Naive thymus-derived CD4-positive, alpha-beta T cell (primary cell): ENCODE measurements at regions not wholly inside any gene's neighbourhood (a gene's known extent, or its start where the extent isn't known, plus 50 kb on each side); places are given as distances from the start of the nearest gene placed in this dataset.

Source experiments
- ATAC-seq: fragments of 150-1000 bp; cut with Tn5 transposase; 2 replicates; pipeline ENCODE4 v1.10.0; 2021; ENCODE audit warnings: mild to moderate bottlenecking, moderate library complexity
- CTCF ChIA-PET: fragments of 350-600 bp; sonication (Branson Sonifier 250); formaldehyde crosslinking; loops from one replicate; lab custom pipeline; 2021; ENCODE audit warnings: antibody characterized with exemption; lab: Charles Lee
- POLR2A ChIA-PET: fragments of 350-600 bp; sonication (Branson Sonifier 250); formaldehyde crosslinking; loops from one replicate; lab custom pipeline; 2021; ENCODE audit warnings: antibody characterized with exemption, inconsistent platforms; lab: Charles Lee
- DNase-seq, 9 donors: peaks; one replicate each; pipeline versions ENCODE4 v3.0.0 to v3.0.0-alpha.2; 2020 to 2022; ENCODE audit warnings: mixed read lengths in 1 of 9
- H3K27ac ChIP-seq: one replicate; pipeline ENCODE4 v1.7.0; 2013; ENCODE audit warnings: mild to moderate bottlenecking, low read depth, low read length, moderate library complexity
- H3K27me3 ChIP-seq, 2 donors: one replicate each; pipeline ENCODE4 v1.7.0; 2013; ENCODE audit warnings: low read length in 2 of 2, mild to moderate bottlenecking in 2 of 2, moderate library complexity in 2 of 2; ENCODE audit not compliant: control insufficient read depth in 2 of 2, insufficient read depth in 2 of 2
- H3K36me3 ChIP-seq, 3 experiments: 1 replicate in 2 of 3; 2 replicates in 1 of 3; pipeline ENCODE4 v1.7.0; 2013; ENCODE audit warnings: low read length in 3 of 3, mild to moderate bottlenecking in 3 of 3, moderate library complexity in 1 of 3; ENCODE audit not compliant: insufficient read depth in 3 of 3, control insufficient read depth in 2 of 3
- H3K4me1 ChIP-seq, 2 donors: one replicate each; pipeline ENCODE4 v1.7.0; 2013; ENCODE audit warnings: low read length in 2 of 2, mild to moderate bottlenecking in 2 of 2, moderate library complexity in 1 of 2; ENCODE audit not compliant: control insufficient read depth in 2 of 2, insufficient read depth in 2 of 2
- H3K4me3 ChIP-seq: 2 replicates; pipeline ENCODE4 v1.7.0; 2013; ENCODE audit warnings: mild to moderate bottlenecking, low read length
- H3K9me3 ChIP-seq, 3 experiments: 1 replicate in 2 of 3; 2 replicates in 1 of 3; pipeline ENCODE4 v1.7.0; 2013; ENCODE audit warnings: low read length in 3 of 3; ENCODE audit not compliant: control insufficient read depth in 2 of 3
- H3K27ac Mint-ChIP-seq, 9 donors: one replicate each; pipeline ENCODE4 v1.8.0; 2020 to 2022; ENCODE audit warnings: mixed read lengths in 9 of 9, mild to moderate bottlenecking in 8 of 9, moderate library complexity in 5 of 9, inconsistent platforms in 2 of 9
- H3K27me3 Mint-ChIP-seq, 5 donors: one replicate each; pipeline ENCODE4 v1.8.0; 2021 to 2022; ENCODE audit warnings: mixed read lengths in 5 of 5, mild to moderate bottlenecking in 1 of 5
- H3K36me3 Mint-ChIP-seq, 5 donors: one replicate each; pipeline ENCODE4 v1.8.0; 2020 to 2022; ENCODE audit warnings: mixed read lengths in 5 of 5, mild to moderate bottlenecking in 3 of 5, inconsistent platforms in 1 of 5
- H3K4me1 Mint-ChIP-seq, 7 donors: one replicate each; pipeline ENCODE4 v1.8.0; 2020 to 2022; ENCODE audit warnings: mixed read lengths in 7 of 7, mild to moderate bottlenecking in 3 of 7, inconsistent platforms in 1 of 7
- H3K4me3 Mint-ChIP-seq, 10 donors: one replicate each; pipeline ENCODE4 v1.8.0; 2020 to 2022; ENCODE audit warnings: mild to moderate bottlenecking in 10 of 10, mixed read lengths in 10 of 10, moderate library complexity in 6 of 10, inconsistent platforms in 2 of 10
- H3K9me3 Mint-ChIP-seq, 11 donors: one replicate each; pipeline ENCODE4 v1.8.0; 2020 to 2022; ENCODE audit warnings: mixed read lengths in 11 of 11, mild to moderate bottlenecking in 4 of 11, inconsistent platforms in 1 of 11, moderate library complexity in 1 of 11
- intact Hi-C, 2 donors: fragments of 100-400 bp; cut with micrococcal nuclease; formaldehyde crosslinking; loops; one replicate each; pipeline ENCODE4 v1.15.1; 2023

GRCh38 chr1:166703141-166703540 lies 136.1 kb upstream of the POGK start:
- DNase-seq (no peak), ATAC-seq (no peak)
- H3K4me1 Mint-ChIP-seq: peaks cover 0 to 2% (median 0%) of the 10 kb centered on the region in 7 donors
- no peaks in the 10 kb centered on the region for H3K36me3 ChIP-seq
- H3K27ac Mint-ChIP-seq: no peak overlapping the region
- intact Hi-C loops: no loop called here
- no peaks in the 10 kb centered on the region for H3K4me1 ChIP-seq
- no peak overlapping the region for H3K27ac ChIP-seq
- CTCF ChIA-PET: no interaction called here
- peaks cover 0 to 48% (median 29%) of the 10 kb centered on the region in 5 donors for H3K27me3 Mint-ChIP-seq
- H3K9me3 ChIP-seq: no peaks in the 10 kb centered on the region
- H3K27me3 ChIP-seq: no peaks in the 10 kb centered on the region
- no peak overlapping the region for H3K4me3 ChIP-seq
- H3K36me3 Mint-ChIP-seq: no peaks in the 10 kb centered on the region
- POLR2A ChIA-PET: no interaction called here
- H3K9me3 Mint-ChIP-seq: peaks cover 0 to 6% (median 0%) of the 10 kb centered on the region in 11 donors
- no peak overlapping the region for H3K4me3 Mint-ChIP-seq

- Mint-ChIP-seq H3K27me3 (peaks cover 0 to 48% (median 32%) of the 10 kb centered on the region in 5 donors), H3K4me1 (peaks cover 0 to 2% (median 0%) of the 10 kb centered on the region in 7 donors), H3K4me3 (no peak overlapping the region), H3K9me3 (peaks cover 0 to 6% (median 0%) of the 10 kb centered on the region in 11 donors), H3K27ac (no peak overlapping the region), H3K36me3 (no peaks in the 10 kb centered on the region)
- ChIA-PET POLR2A (no interaction called here), CTCF (no interaction called here)
- Histone ChIP-seq H3K27me3 (no peaks in the 10 kb centered on the region), H3K9me3 (no peaks in the 10 kb centered on the region), H3K36me3 (no peaks in the 10 kb centered on the region), H3K4me1 (no peaks in the 10 kb centered on the region), H3K27ac (no peak overlapping the region), H3K4me3 (no peak overlapping the region)
- DNase-seq: no peak
- no peak for ATAC-seq
- intact Hi-C loops: no loop called here
These were observed 135.4 kb upstream of the POGK start for GRCh38 chr1:166703726-166704462.

- Mint-ChIP-seq H3K4me3 (no peak overlapping the region), H3K9me3 (peaks cover 0 to 6% (median 0%) of the 10 kb centered on the region in 11 donors), H3K27me3 (peaks cover 0 to 48% (median 33%) of the 10 kb centered on the region in 5 donors), H3K36me3 (no peaks in the 10 kb centered on the region), H3K4me1 (peaks cover 0 to 2% (median 0%) of the 10 kb centered on the region in 7 donors), H3K27ac (no peak overlapping the region)
- no peak for ATAC-seq
- Histone ChIP-seq H3K4me3 (no peak overlapping the region), H3K9me3 (no peaks in the 10 kb centered on the region), H3K27ac (no peak overlapping the region), H3K4me1 (no peaks in the 10 kb centered on the region), H3K36me3 (no peaks in the 10 kb centered on the region), H3K27me3 (no peaks in the 10 kb centered on the region)
- ChIA-PET CTCF (no interaction called here), POLR2A (no interaction called here)
- intact Hi-C loops: no loop called here
- no peak for DNase-seq
These were observed 133.6 kb upstream of the POGK start for GRCh38 chr1:166705376-166706289.

- Mint-ChIP-seq H3K36me3 (no peaks in the 10 kb centered on the region), H3K4me1 (no peaks in the 10 kb centered on the region), H3K27me3 (peaks cover 2 to 16% (median 11%) of the 10 kb centered on the region in 5 donors), H3K4me3 (no peak overlapping the region), H3K9me3 (peaks cover 0 to 12% (median 6%) of the 10 kb centered on the region in 11 donors), H3K27ac (no peak overlapping the region)
- H3K27me3 ChIP-seq: no peaks in the 10 kb centered on the region
- no peak overlapping the region for H3K4me3 ChIP-seq
- intact Hi-C loops: no loop called here
- no peaks in the 10 kb centered on the region for H3K9me3 ChIP-seq
- no peaks in the 10 kb centered on the region for H3K4me1 ChIP-seq
- ATAC-seq: no peak
- no peaks in the 10 kb centered on the region for H3K36me3 ChIP-seq
- H3K27ac ChIP-seq: no peak overlapping the region
- DNase-seq: no peak
- POLR2A ChIA-PET: no interaction called here
- CTCF ChIA-PET: no interaction called here
These were observed 122.7 kb upstream of the POGK start for GRCh38 chr1:166716620-166717019.

GRCh38 chr1:166721145-166721544 lies 118.1 kb upstream of the POGK start:
- Mint-ChIP-seq H3K36me3 (no peaks in the 10 kb centered on the region), H3K27ac (no peak overlapping the region), H3K4me1 (no peaks in the 10 kb centered on the region), H3K27me3 (peaks cover 0 to 14% (median 9%) of the 10 kb centered on the region in 5 donors), H3K9me3 (peaks cover 0 to 24% (median 6%) of the 10 kb centered on the region in 11 donors), H3K4me3 (no peak overlapping the region)
- Histone ChIP-seq H3K9me3 (no peaks in the 10 kb centered on the region), H3K4me3 (no peak overlapping the region), H3K36me3 (no peaks in the 10 kb centered on the region), H3K4me1 (no peaks in the 10 kb centered on the region), H3K27me3 (peaks cover 0 to 2% of the 10 kb centered on the region in 2 donors), H3K27ac (no peak overlapping the region)
- DNase-seq: no peak
- intact Hi-C loops: no loop called here
- POLR2A ChIA-PET: no interaction called here
- CTCF ChIA-PET: no interaction called here
- ATAC-seq: no peak

- Histone ChIP-seq H3K36me3 (no peaks in the 10 kb centered on the region), H3K4me3 (no peak overlapping the region), H3K27me3 (peaks cover 0 to 2% of the 10 kb centered on the region in 2 donors), H3K4me1 (no peaks in the 10 kb centered on the region), H3K9me3 (no peaks in the 10 kb centered on the region), H3K27ac (no peak overlapping the region)
- ATAC-seq: no peak
- CTCF ChIA-PET: no interaction called here
- Mint-ChIP-seq H3K9me3 (peaks cover 0 to 29% (median 7%) of the 10 kb centered on the region in 11 donors), H3K27me3 (peaks cover 0 to 42% (median 24%) of the 10 kb centered on the region in 5 donors), H3K4me3 (no peak overlapping the region), H3K36me3 (peaks cover 0 to 4% (median 0%) of the 10 kb centered on the region in 5 donors), H3K4me1 (no peaks in the 10 kb centered on the region), H3K27ac (no peak overlapping the region)
- intact Hi-C loops: no loop called here
- POLR2A ChIA-PET: no interaction called here
- no peak for DNase-seq
These were observed 108.9 kb upstream of the POGK start for GRCh38 chr1:166730299-166730888.
